ENCODE measurements at regions not wholly inside any gene's neighbourhood (a gene's known extent, or its start where the extent isn't known, plus 50 kb on each side); places are given as distances from the start of the nearest gene placed in this dataset.

- no peak for DNase-seq (ENCODE audit: low spot score)
- no peaks in the 10 kb centered on the region for H3K27me3 ChIP-seq (ENCODE audit: control insufficient read depth in 4 of 4, insufficient read depth in 4 of 4, low read length in 3 of 4)
- H3K27ac ChIP-seq (ENCODE audit: low read depth in 1 of 2, low read length in 2 of 2): no peak overlapping the region
- H3K4me1 ChIP-seq (ENCODE audit: control insufficient read depth in 4 of 4, insufficient read depth in 4 of 4, low read length in 3 of 4): no peaks in the 10 kb centered on the region
- TF ChIP-seq JUND (IDR thresholded peaks at IDR 0.05) (no peak), REST (IDR thresholded peaks at IDR 0.05) (no peak), NR2F2 (IDR thresholded peaks at IDR 0.05) (no peak)
- no peak overlapping the region for H3K9ac ChIP-seq (ENCODE audit: low read depth in 1 of 2, low read length in 2 of 2)
- H3K4me3 ChIP-seq (ENCODE audit: low read depth in 1 of 3, low read length in 3 of 3): no peak overlapping the region
- WGBS: 89% methylated on average over 1 of the region's 1 CpG
- no peaks in the 10 kb centered on the region for H3K36me3 ChIP-seq (ENCODE audit: control insufficient read depth in 4 of 4, insufficient read depth in 3 of 4, low read depth in 1 of 4, low read length in 3 of 4)
- no peaks in the 10 kb centered on the region for H3K9me3 ChIP-seq (ENCODE audit: control insufficient read depth in 4 of 4, low read length in 3 of 4)
Measured at GRCh38 chr5:82351297-82351696, 73.1 kb upstream of the RPS23 start.

GRCh38 chr5:82349652-82350051 is 71.5 kb upstream of the RPS23 start:
- WGBS: 84% methylated on average over 4 of the region's 4 CpGs
- peaks cover 0 to 5% (median 0%) of the 10 kb centered on the region in 4 donors for H3K4me1 ChIP-seq (ENCODE audit: control insufficient read depth in 4 of 4, insufficient read depth in 4 of 4, low read length in 3 of 4)
- H3K9me3 ChIP-seq (ENCODE audit: control insufficient read depth in 4 of 4, low read length in 3 of 4): no peaks in the 10 kb centered on the region
- no peaks in the 10 kb centered on the region for H3K36me3 ChIP-seq (ENCODE audit: control insufficient read depth in 4 of 4, insufficient read depth in 3 of 4, low read depth in 1 of 4, low read length in 3 of 4)
- H3K9ac ChIP-seq (ENCODE audit: low read depth in 1 of 2, low read length in 2 of 2): no peak overlapping the region
- no peaks in the 10 kb centered on the region for H3K27me3 ChIP-seq (ENCODE audit: control insufficient read depth in 4 of 4, insufficient read depth in 4 of 4, low read length in 3 of 4)
- DNase-seq (ENCODE audit: low spot score): no peak
- no peak overlapping the region for H3K4me3 ChIP-seq (ENCODE audit: low read depth in 1 of 3, low read length in 3 of 3)
- H3K27ac ChIP-seq (ENCODE audit: low read depth in 1 of 2, low read length in 2 of 2): no peak overlapping the region
- TF ChIP-seq HNF4G (IDR thresholded peaks at IDR 0.05): no peak
- TF ChIP-seq, protein P1, sequence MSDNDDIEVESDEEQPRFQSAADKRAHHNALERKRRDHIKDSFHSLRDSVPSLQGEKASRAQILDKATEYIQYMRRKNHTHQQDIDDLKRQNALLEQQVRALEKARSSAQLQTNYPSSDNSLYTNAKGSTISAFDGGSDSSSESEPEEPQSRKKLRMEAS (IDR thresholded peaks at IDR 0.05): no peak
- TF ChIP-seq CTCF (IDR thresholded peaks at IDR 0.05; ENCODE audit: low read depth, low read length, missing input control): peak; percentile 14
- no peak for TF ChIP-seq REST (IDR thresholded peaks at IDR 0.05)
- no peak for TF ChIP-seq FOXA1 (IDR thresholded peaks at IDR 0.05)
- TF ChIP-seq RAD21 (IDR thresholded peaks at IDR 0.05): peak in 1 of 2 donors; percentile 41
- no peak for TF ChIP-seq HNF4A (conservative IDR thresholded peaks at IDR 0.05)
